Gastroesophageal sphincter (tissue), 4 donors: ENCODE measurements at regions not wholly inside any gene's neighbourhood (a gene's known extent, or its start where the extent isn't known, plus 50 kb on each side); places are given as distances from the start of the nearest gene placed in this dataset.

Experiments
- ATAC-seq: fragments of 150-250 bp; one replicate; pipeline ENCODE4 v1.9.1; 2016; ENCODE audit warnings: mild to moderate bottlenecking, moderate library complexity
- H3K27ac ChIP-seq, 4 donors: fragments of 200-600 bp; sonication (generic) in 3 of 4; 1 replicate in 3 of 4; 2 replicates in 1 of 4; pipeline ENCODE4 v1.5.1; 2016 to 2019
- H3K27me3 ChIP-seq: fragments of 200-600 bp; sonication (generic); one replicate; pipeline ENCODE4 v1.5.1; 2019
- H3K36me3 ChIP-seq, 2 donors: fragments of 200-600 bp; sonication (generic); one replicate each; pipeline ENCODE4 v1.5.1; 2019; ENCODE audit warnings: control low read depth in 1 of 2
- H3K4me1 ChIP-seq, 3 donors: fragments of 200-600 bp; sonication (generic); 1 replicate in 2 of 3; 2 replicates in 1 of 3; pipeline ENCODE4 v1.5.1; 2016 to 2019; ENCODE audit warnings: control low read depth in 2 of 3
- H3K4me3 ChIP-seq, 2 donors: fragments of 200-600 bp; sonication (generic); one replicate each; pipeline ENCODE4 v1.5.1; 2019; ENCODE audit warnings: mild to moderate bottlenecking in 1 of 2, moderate library complexity in 1 of 2
- H3K9me3 ChIP-seq, 3 donors: fragments of 200-600 bp; sonication (generic); one replicate each; pipeline ENCODE4 v1.5.1; 2017 to 2019; ENCODE audit warnings: control low read depth in 2 of 3
- CTCF ChIP-seq, 4 experiments: fragments of 200-600 bp in 2 of 4; fragments of 450-650 bp in 2 of 4; sonication (generic) in 1 of 4; IDR thresholded peaks; one replicate each; pipeline ENCODE4 v1.5.1; 2017 to 2019; ENCODE audit warnings: antibody characterized with exemption in 4 of 4, mild to moderate bottlenecking in 2 of 4, moderate library complexity in 2 of 4
- EP300 ChIP-seq: sonication (generic); formaldehyde crosslinking; IDR thresholded peaks from one replicate; pipeline ENCODE4 v1.6.1; 2017; ENCODE audit warnings: antibody characterized with exemption, mild to moderate bottlenecking
- POLR2A ChIP-seq, 2 donors: fragments of 450-650 bp; IDR thresholded peaks; one replicate each; pipeline ENCODE4 v1.6.1; 2017; ENCODE audit warnings: antibody characterized with exemption in 2 of 2, mild to moderate bottlenecking in 2 of 2, moderate library complexity in 1 of 2
- POLR2AphosphoS5 ChIP-seq: sonication (generic); formaldehyde crosslinking; IDR thresholded peaks from one replicate; pipeline ENCODE4 v1.6.1; 2017; ENCODE audit warnings: antibody characterized with exemption
- WGBS, 2 donors: methylation state at CpG; one replicate each; pipeline ENCODE4 v1.1.5; 2018; ENCODE audit warnings: low coverage in 1 of 2; 5-methylcytosine and 5-hydroxymethylcytosine counted together

GRCh38 chr5:61621202-61621650 lies 289.2 kb downstream of the ZSWIM6 start:
- no peak for TF ChIP-seq CTCF (IDR thresholded peaks at IDR 0.05)
- no peak for TF ChIP-seq POLR2AphosphoS5
- no peak for TF ChIP-seq EP300
- TF ChIP-seq POLR2A (IDR thresholded peaks at IDR 0.05), result no peak
- Histone ChIP-seq H3K27me3 (no peaks in the 10 kb centered on the region), H3K4me1 (peaks cover 0 to 55% (median 10%) of the 10 kb centered on the region in 3 donors), H3K4me3 (no peak overlapping the region), H3K36me3 (no peaks in the 10 kb centered on the region), H3K27ac (peak overlapping the region in 3 of 4 donors; percentile 56 to 69 (median 61)), H3K9me3 (no peaks in the 10 kb centered on the region)
- ATAC-seq, result no peak
- WGBS, 2 donors, result 81% methylated on average over 3 of the region's 7 CpGs; no CpG with 5 or more reads in 1 of the 2 donors

- H3K27me3 ChIP-seq, result no peaks in the 10 kb centered on the region
- H3K9me3 ChIP-seq, result no peaks in the 10 kb centered on the region
- H3K36me3 ChIP-seq, result no peaks in the 10 kb centered on the region
- no peak overlapping the region for H3K4me3 ChIP-seq
- ATAC-seq, result no peak
- 79 to 100% methylated on average over 1 to 2 of the region's 2 CpGs for WGBS, 2 donors
- H3K4me1 ChIP-seq, result peaks cover 0 to 62% (median 10%) of the 10 kb centered on the region in 3 donors
- H3K27ac ChIP-seq, result peak overlapping the region in 3 of 4 donors; percentile 56 to 69 (median 61)
- no peak for TF ChIP-seq POLR2AphosphoS5
- no peak for TF ChIP-seq POLR2A (IDR thresholded peaks at IDR 0.05)
- no peak for TF ChIP-seq CTCF (IDR thresholded peaks at IDR 0.05)
Observed at GRCh38 chr5:61622156-61622555, 290.1 kb downstream of the ZSWIM6 start.

DNA sequence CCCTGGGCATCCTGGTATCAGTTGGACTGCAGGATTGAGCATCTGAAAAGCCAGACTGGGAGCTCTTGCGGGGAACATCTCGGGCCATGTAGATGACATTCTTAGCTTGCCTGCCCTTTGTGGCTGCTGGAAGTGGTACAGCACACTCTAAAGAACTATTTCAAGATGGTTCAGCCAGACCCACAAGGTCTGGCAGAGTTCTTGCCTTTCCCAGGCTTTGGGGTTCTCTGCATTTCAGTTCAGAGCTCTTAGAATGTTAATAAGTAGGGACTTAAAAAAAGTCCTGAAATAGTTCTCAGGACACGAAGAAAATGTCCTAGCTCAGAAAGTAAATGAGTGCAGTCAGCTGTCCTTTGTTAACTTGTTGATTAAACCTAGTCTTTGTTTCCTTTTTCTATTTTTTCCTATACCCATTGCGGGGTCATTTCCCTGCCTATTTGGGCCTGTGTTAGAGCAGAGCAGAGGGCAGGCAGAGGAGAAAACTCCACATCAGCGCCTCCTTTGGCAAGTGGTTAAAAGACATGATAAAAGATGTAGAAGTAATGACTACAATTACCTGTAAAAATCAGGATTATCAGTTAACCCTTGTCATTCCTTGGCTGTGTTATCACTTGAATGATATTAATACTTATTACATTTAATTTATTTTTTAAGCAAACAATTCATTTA lies 291.5 kb downstream of the ZSWIM6 start:
- no peak overlapping the region for H3K4me3 ChIP-seq
- H3K4me1 ChIP-seq, result peaks cover 0 to 62% (median 10%) of the 10 kb centered on the region in 3 donors
- 75 to 91% methylated on average over 3 to 5 of the region's 5 CpGs for WGBS, 2 donors
- no peaks in the 10 kb centered on the region for H3K36me3 ChIP-seq
- no peak for TF ChIP-seq POLR2AphosphoS5
- no peak for TF ChIP-seq POLR2A (IDR thresholded peaks at IDR 0.05)
- no peak for TF ChIP-seq EP300
- TF ChIP-seq CTCF (IDR thresholded peaks at IDR 0.05), result peak in 1 of 4 experiments; percentile 15
- no peak for ATAC-seq
- H3K27me3 ChIP-seq, result no peaks in the 10 kb centered on the region
- H3K27ac ChIP-seq, result peak overlapping the region in 1 of 4 donors; percentile 29
- H3K9me3 ChIP-seq, result no peaks in the 10 kb centered on the region

DNA sequence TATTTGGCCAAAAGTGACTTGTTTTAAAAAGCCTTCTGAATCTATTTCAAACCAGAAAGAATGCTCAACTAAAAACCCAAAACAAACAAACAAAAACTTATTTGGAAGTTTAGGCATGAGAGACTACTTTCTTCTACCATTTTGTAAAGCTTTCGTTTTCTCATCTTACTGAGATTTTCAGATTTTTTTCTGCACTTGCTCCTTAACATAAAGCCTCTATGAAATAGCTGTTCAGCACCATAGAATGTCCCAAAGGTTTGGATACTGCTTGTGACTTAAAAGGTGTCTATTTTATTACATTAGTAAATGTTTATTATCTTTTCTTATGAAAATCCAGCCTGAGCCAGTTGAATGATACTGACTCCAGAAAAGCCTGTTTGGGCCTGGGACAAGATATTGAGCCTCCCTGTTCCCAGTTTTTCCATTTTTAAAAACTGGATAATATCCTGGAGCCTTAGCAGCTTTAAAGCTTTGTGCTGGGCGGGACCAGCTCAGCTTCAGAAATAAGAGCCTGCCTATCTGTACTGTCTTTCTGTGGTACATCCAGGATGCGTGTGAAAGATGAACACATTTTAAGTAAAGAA lies 292.6 kb downstream of the ZSWIM6 start:
- H3K27me3 ChIP-seq, result no peaks in the 10 kb centered on the region
- TF ChIP-seq POLR2AphosphoS5 (no peak), POLR2A (IDR thresholded peaks at IDR 0.05) (no peak), EP300 (no peak), CTCF (IDR thresholded peaks at IDR 0.05) (no peak)
- H3K4me1 ChIP-seq, result peaks cover 0 to 58% (median 10%) of the 10 kb centered on the region in 3 donors
- 81 to 83% methylated on average over 2 to 3 of the region's 3 CpGs for WGBS, 2 donors
- H3K9me3 ChIP-seq, result no peaks in the 10 kb centered on the region
- peak overlapping the region in 1 of 2 donors; percentile 79 for H3K4me3 ChIP-seq
- peak overlapping the region in 3 of 4 donors; percentile 89 to 94 (median 91) for H3K27ac ChIP-seq
- ATAC-seq, result no peak
- H3K36me3 ChIP-seq, result no peaks in the 10 kb centered on the region
